HG02642 (cell line): ENCODE measurements at regions not wholly inside any gene's neighbourhood (a gene's known extent, or its start where the extent isn't known, plus 50 kb on each side); places are given as distances from the start of the nearest gene placed in this dataset.
"Not testable (repeated sequence)": the region's sequence is repeated elsewhere in the genome, so short reads cannot be mapped to it uniquely, and the experiment has no call there.

Experiments used
- ATAC-seq: cut with Tn5 transposase; IDR thresholded peaks from one replicate; pipeline ENCODE4 v1.9.1; 2021; ENCODE audit warnings: mild to moderate bottlenecking; ENCODE audit not compliant: unreplicated experiment, poor library complexity

DNA sequence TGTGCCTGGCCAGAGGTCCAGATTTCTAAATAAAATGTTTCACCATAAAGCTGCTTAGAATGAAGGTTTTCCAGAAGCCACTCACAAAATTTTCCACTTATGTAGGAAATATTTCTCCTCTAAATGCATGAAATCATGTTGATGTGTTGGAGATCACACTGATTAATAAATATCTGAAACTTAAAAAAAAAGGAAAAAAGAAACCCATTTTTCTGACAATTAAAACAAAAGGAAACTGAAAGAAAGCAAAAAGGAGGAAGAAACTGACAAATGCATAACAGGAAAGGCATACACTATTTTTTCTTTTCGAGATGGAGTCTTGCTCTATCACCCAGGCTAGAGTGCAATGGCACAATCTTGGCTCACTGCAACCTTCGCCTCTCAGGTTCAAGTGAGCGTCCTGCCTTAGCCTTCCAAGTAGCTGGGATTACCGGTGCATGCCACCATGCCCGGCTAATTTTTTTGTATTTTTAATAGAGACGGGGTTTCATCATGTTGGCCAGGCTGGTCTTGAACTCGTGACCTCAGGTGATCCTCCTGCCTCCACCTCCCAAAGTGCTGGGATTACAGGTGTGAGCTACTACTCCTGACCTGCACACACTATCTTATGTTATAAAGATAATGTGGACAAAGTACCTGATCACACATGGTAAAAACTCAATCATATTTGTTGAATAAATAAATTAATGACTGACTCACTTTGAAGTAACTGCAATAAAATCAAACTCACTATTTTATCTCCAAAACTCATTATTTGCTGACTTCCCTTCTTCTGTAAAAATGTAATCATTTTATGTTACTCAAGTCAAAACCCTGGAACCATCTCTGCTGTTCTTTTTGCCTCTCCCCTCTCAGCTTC, 149.8 kb upstream of the NR5A2 start:
- ATAC-seq: no peak

GRCh38 chr1:199878823-199879222, 148.7 kb upstream of the NR5A2 start:
- no peak for ATAC-seq

GRCh38 chr1:199898654-199899053, 128.9 kb upstream of the NR5A2 start:
- ATAC-seq: no peak

DNA sequence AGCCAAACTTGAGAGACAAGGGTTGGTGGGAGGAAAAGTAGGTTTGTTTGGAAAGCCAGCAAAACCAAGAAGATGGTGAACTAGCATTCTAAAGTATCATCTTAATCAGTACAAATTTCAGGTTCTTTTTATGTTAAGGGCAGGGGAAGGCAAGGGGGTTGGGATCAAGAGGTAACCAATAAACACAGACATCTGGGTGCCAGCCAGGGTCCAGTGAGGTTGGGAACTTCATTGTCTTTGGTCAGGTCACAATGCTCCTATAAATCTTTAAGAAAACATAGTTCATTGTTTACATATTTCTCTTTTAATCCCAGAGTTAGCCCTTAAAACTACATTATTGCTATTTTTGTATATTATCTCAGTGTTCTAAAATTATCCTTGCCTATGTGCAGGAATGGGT, 126.2 kb upstream of the NR5A2 start:
- no peak for ATAC-seq

DNA sequence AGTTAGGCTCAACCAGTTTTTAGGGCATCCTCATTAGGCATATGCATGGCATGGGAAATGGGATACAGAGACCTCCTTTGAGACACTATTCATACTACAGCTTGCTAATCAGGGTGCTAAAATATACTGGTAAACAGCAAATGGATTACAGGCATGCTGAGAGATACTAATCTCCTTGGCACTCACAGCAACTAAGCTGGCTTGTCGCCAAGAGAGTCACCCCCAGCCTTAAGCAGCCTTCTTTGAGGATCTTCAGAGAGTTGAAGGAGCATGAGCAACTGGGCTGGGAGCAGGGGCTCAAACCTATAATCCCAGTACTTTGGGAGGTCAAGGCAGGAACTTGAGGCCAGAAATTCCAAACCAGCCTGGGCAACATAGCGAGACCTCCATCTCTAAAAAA, 120.1 kb upstream of the NR5A2 start:
- ATAC-seq: no peak

- no peak for ATAC-seq
Measured at GRCh38 chr1:199909137-199909536, 118.4 kb upstream of the NR5A2 start.

DNA sequence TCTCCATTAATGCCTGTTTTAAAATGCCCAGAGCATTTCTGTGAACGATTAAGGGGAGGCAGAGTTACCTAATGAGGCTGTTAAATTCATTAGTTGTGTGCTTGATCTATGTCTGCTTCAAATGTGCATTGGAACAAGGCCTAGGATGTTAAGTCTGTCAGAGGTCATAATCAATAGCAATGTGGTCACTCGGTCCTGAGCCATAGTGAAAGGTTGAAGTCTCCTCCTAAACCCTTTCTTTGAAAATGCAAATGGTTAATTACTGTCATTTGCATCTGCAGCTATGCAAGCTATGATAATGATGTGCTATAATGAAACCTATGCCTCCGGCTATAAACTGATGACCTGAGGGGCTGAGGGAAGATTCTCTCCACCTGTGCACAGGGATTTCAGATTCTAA, 114.2 kb upstream of the NR5A2 start:
- no peak for ATAC-seq

DNA sequence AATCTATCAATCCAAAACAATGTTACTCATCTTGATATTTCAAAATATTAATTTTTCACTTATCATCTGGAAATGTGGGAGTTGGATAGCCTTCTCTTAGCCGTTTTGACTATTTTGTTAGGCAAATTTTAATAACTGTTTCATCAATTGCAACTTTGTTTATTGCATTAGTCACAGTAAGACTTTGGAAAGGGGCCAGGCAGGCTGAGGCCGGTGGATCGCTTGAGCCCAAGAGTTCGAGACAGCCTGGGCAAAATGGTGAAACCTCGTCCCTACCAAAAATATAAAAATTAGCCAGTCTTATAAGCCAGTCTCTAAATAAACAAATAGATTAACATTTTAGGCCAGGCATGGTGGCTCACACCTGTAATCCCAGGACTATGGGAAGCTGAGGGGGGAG, 113.0 kb upstream of the NR5A2 start:
- ATAC-seq: no peak

DNA sequence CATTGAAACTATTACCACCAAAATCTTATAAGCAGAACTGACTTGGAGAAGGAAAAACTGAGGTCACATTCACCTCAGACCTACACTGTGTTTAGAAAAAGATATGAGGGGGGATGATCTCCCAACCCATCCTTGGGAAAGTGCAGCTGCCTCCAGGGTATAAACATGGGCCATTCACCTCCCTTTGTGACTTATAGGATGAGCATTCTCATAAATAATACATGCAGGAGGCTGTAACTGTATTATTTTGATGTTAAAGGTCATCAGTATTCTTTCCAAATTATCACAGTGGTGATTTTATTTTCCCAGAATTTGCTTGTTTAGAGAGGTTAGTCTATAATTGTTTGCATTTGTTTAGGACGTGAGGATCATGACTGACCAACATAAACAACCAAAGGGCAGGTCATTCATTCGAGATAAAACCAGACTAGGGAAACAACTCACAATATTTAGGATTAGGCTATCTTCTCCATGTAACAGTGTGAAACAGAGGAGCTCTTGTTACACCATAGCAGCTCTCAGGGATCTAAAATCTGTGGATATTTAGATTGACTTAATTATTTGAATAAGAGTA, 109.2 kb upstream of the NR5A2 start:
- no peak for ATAC-seq

GRCh38 chr1:199920635-199921034, 106.9 kb upstream of the NR5A2 start:
- ATAC-seq: no peak

DNA sequence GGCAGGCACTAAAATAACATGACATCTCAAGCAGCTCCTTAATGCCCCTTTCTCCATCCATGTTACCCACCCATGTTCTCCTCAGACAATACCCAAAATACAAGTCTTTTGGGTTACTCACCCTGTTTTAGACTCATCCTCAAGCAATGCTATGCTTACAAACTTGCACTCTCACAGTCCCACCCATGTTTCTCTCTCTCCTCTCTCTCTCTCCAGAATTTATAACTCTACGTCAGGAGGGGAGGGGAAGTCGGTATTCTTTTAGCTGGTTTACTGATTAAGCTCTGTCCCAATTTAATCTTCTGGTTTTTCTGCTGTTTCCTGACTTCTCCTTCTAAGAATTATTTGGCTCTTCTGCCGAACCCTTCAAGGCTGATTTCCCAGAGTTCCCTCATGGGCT, 98.0 kb upstream of the NR5A2 start:
- no peak for ATAC-seq

DNA sequence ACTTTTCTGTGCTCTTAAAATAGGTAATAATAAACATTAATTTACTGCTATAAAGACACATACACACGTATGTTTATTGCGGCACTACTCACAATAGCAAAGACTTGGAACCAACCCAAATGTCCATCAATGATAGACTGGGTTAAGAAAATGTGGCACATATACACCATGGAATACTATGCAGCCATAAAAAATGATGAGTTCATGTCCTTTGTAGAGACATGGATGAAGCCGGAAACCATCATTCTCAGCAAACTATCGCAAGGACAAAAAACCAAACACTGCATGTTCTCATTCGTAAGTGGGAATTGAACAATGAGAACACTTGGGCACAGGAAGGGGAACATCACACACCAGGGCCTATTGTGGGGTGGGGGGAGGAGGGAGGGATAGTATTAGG, 97.4 kb upstream of the NR5A2 start:
- not testable (repeated sequence) for ATAC-seq

DNA sequence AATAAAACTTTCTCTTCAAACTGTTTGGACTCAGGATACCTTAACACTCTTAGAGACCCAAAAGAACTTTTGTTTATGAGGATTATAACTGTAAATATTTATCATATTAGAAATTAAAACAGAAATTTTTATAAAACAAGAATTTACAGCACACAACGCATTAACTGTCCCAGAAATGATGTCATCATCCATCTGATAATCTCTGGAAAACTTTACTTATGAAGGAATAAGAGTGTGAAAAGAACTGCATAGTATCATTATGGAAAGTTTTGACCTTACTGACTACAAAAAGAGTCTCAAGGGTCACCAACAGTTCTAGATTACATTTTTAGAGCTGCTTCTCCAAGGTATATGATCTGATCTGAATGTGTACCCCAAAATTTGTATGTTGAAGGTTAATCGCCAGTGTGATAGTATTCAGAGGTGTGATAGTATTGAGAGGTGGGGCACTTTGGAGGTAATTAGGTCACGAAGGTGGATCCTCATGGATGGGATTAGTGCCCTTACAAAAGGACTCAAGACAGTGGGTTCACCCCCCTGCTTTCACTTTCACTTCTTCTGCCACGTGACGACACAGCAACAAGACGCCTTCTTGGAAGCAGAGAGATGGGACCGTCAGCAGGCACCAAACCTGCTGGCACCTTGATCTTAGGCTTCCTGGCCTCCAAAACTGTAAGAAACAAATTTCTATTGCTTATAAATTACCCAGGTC, 95.7 kb upstream of the NR5A2 start:
- no peak for ATAC-seq

- ATAC-seq: no peak
Measured at GRCh38 chr1:199932462-199932861, 95.0 kb upstream of the NR5A2 start.

- ATAC-seq: no peak
Measured at GRCh38 chr1:199936441-199936840, 91.1 kb upstream of the NR5A2 start.

DNA sequence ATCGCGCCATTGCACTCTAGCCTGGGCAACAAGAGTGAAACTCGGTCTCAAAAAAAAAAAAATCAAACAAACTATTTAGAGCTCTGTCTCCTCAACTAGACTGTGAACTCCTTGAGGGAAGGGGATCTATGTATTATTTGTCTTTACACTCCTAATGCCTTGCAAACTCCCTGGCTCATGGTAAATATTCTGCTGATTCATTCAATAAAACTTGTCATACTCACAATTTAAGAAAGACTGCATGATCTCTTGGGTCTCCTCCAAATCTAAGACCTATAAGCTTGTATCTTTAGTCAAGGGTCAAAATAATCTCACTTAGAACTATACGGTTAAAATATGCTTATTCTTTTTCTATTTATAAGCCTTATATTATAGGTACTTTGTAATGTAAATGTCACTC, 90.3 kb upstream of the NR5A2 start:
- ATAC-seq: no peak

- ATAC-seq: no peak
Measured at GRCh38 chr1:199937661-199938060, 89.8 kb upstream of the NR5A2 start.

DNA sequence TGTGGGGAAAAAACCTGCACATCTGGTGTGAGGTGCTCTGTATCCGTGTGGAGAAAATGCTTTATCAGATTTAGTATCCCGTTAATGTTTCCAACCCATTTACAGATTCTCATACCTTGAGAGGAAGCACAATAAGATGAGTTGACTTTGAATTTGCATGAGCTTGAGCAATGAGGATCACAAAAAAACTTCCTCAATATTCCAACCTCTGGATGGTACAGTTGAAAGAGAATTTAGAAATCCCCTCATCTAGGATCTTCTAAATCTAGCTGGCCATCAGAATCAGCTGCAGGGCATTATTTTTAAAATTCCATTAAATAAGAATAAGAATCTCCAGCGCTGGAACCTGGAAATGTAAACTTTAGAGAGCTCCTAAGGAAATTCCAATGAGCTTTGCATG, 82.5 kb upstream of the NR5A2 start:
- no peak for ATAC-seq

DNA sequence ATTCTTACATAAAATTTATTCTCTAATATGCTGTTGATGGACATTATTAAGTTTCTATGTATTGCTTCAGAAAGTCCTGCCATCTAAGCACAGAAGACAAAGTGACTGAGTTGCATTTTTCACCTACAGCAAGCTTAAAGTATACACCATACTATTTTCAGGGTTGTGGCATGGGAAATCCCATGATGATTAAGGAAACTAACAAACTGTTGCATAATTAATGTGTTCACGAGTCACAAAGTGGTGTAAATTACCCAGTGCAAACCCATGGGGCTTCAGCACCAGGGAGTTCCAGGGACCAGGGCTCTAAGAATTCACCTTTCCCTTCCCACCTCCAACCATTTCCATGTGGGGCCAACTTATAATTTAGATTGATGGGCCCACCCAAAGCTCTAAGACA, 81.9 kb upstream of the NR5A2 start:
- ATAC-seq: no peak

- no peak for ATAC-seq
Measured at GRCh38 chr1:199946305-199947155, 81.0 kb upstream of the NR5A2 start.
